Psoas muscle (tissue), 7 donors: ENCODE measurements at regions not wholly inside any gene's neighbourhood (a gene's known extent, or its start where the extent isn't known, plus 50 kb on each side); places are given as distances from the start of the nearest gene placed in this dataset.

Experiments
- ATAC-seq, 4 donors: fragments of 200-7000 bp; cut with Tn5 transposase; one replicate each; pipeline ENCODE4 v1.9.1; 2020; ENCODE audit warnings: moderate library complexity in 3 of 4, mild to moderate bottlenecking in 2 of 4
- DNase-seq, 2 donors: peaks; one replicate each; pipeline ENCODE4 v3.0.0-alpha.2; 2020
- H3K27ac ChIP-seq: fragments of 200-600 bp; one replicate; pipeline ENCODE4 v1.8.0; 2022
- H3K27me3 ChIP-seq, 3 donors: fragments of 200-600 bp in 1 of 3; one replicate each; pipeline versions ENCODE4 v1.6.1 to v1.8.0; 2013 to 2022; ENCODE audit warnings: low read length in 2 of 3, mild to moderate bottlenecking in 2 of 3, moderate library complexity in 1 of 3; ENCODE audit not compliant: insufficient read depth in 3 of 3
- H3K36me3 ChIP-seq, 2 donors: fragments of 200-600 bp in 1 of 2; one replicate each; pipeline versions ENCODE4 v1.6.1 to v1.8.0; 2013 to 2022; ENCODE audit warnings: low read depth in 1 of 2, mild to moderate bottlenecking in 1 of 2, moderate library complexity in 1 of 2; ENCODE audit not compliant: insufficient read depth in 1 of 2
- H3K4me1 ChIP-seq: fragments of 200-600 bp; one replicate; pipeline ENCODE4 v1.8.0; 2022
- H3K4me3 ChIP-seq: fragments of 200-600 bp; one replicate; pipeline ENCODE4 v1.8.0; 2022; ENCODE audit warnings: mild to moderate bottlenecking
- H3K9me3 ChIP-seq: fragments of 200-600 bp; one replicate; pipeline ENCODE4 v1.8.0; 2022
- WGBS, 3 donors: extraction: QIAGEN DNeasy Blood & Tissue Kit; methylation state at CpG; one replicate each; pipeline versions ENCODE4 v1.1.6 to v1.1.7; 2013; 5-methylcytosine and 5-hydroxymethylcytosine counted together
- intact Hi-C, 2 donors: fragments of 100-400 bp; cut with DNase I; formaldehyde crosslinking; loops; one replicate each; pipeline versions ENCODE4 v1.11.0 to v1.14.2; 2022
- TF ChIP-seq, protein P1 (sequence below): fragments of 200-600 bp; IDR thresholded peaks from one replicate; pipeline ENCODE4 v1.8.0; 2022; ENCODE audit warnings: antibody characterized with exemption
- donor health status: healthy with polysubstance abuse.
- donor health status: DM: no; HTN: no; CAD: no; lungs with moderate emphysema.
- donor health status: Bipolar disorder and iron deficiency.
- donor health status: healthy.
- donor health status: DM: yes; HTN: yes; CAD: no.
- donor health status: DM: no; HTN: no; CAD: no.
- donor health status: DM: yes; HTN: yes; CAD: no.

DNA sequence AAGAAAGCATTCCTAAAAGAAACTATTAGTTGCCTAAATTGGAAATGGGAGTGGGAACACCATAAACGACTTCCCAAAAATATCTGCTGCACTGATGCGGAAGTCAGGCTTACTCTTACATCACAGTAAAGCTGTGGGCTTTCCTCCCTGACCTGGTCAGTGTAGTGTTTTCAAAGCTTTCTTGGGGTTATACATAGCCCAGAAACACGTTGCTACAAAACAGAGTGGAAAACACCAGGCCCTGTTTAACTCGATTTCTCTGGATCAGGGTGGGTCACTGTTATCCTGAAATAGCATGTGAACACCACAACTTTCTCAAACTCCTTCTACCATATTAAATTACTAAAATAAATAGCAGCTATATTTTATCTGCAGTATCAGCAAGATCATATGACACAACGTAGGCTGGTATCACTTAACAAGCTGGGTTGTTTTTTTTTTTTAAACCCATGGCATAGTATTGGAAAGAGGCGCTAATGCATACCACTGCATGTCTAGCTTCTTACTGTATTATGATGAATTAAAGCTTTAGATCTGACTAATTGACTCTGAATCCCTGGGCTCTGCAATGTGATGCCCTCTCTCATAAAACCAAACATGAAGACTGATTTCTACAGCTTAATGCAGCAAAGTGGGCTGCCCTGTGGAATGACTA lies 184.6 kb downstream of the TGFB2 start:
- peak overlapping the region; percentile 30 for H3K27ac ChIP-seq
- H3K27me3 ChIP-seq, result no peaks in the 10 kb centered on the region
- no peak overlapping the region for H3K4me3 ChIP-seq
- no peaks in the 10 kb centered on the region for H3K36me3 ChIP-seq
- ATAC-seq (peak in 2 of 4 donors; percentile 38 to 46), DNase-seq (no peak)
- 33 to 48% (median 38%) methylated on average over 6 of the region's 6 CpGs for WGBS, 3 donors
- peaks cover 9% of the 10 kb centered on the region for H3K4me1 ChIP-seq
- intact Hi-C loops, result no loop called here
- TF ChIP-seq, protein P1, sequence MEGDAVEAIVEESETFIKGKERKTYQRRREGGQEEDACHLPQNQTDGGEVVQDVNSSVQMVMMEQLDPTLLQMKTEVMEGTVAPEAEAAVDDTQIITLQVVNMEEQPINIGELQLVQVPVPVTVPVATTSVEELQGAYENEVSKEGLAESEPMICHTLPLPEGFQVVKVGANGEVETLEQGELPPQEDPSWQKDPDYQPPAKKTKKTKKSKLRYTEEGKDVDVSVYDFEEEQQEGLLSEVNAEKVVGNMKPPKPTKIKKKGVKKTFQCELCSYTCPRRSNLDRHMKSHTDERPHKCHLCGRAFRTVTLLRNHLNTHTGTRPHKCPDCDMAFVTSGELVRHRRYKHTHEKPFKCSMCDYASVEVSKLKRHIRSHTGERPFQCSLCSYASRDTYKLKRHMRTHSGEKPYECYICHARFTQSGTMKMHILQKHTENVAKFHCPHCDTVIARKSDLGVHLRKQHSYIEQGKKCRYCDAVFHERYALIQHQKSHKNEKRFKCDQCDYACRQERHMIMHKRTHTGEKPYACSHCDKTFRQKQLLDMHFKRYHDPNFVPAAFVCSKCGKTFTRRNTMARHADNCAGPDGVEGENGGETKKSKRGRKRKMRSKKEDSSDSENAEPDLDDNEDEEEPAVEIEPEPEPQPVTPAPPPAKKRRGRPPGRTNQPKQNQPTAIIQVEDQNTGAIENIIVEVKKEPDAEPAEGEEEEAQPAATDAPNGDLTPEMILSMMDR, result no peak
- H3K9me3 ChIP-seq, result no peaks in the 10 kb centered on the region

DNA sequence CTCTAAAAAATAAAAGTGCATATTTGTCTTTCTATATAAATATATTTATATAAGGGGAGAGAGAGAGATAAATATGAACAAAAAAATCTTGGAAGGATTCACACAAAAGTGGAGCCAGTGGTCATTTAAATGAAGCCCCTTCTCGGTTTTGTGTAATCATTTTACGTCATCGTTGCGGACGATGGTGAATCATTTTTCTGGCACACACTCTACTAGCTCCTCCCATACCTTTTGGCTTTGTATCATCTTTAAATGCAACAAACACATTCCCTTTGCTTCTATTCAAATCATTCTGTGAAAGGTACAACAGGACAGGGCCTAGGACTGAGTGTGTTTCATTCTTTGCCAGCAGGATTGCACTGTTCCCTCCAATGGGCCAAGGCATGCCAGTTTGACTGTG lies 186.8 kb downstream of the TGFB2 start:
- Histone ChIP-seq H3K27ac (no peak overlapping the region), H3K27me3 (no peaks in the 10 kb centered on the region), H3K4me1 (peaks cover 7% of the 10 kb centered on the region), H3K4me3 (no peak overlapping the region), H3K36me3 (no peaks in the 10 kb centered on the region), H3K9me3 (no peaks in the 10 kb centered on the region)
- 86 to 90% (median 88%) methylated on average over 5 of the region's 5 CpGs for WGBS, 3 donors
- TF ChIP-seq, protein P1, result no peak
- ATAC-seq (no peak), DNase-seq (no peak)
- intact Hi-C loops, result no loop called here

DNA sequence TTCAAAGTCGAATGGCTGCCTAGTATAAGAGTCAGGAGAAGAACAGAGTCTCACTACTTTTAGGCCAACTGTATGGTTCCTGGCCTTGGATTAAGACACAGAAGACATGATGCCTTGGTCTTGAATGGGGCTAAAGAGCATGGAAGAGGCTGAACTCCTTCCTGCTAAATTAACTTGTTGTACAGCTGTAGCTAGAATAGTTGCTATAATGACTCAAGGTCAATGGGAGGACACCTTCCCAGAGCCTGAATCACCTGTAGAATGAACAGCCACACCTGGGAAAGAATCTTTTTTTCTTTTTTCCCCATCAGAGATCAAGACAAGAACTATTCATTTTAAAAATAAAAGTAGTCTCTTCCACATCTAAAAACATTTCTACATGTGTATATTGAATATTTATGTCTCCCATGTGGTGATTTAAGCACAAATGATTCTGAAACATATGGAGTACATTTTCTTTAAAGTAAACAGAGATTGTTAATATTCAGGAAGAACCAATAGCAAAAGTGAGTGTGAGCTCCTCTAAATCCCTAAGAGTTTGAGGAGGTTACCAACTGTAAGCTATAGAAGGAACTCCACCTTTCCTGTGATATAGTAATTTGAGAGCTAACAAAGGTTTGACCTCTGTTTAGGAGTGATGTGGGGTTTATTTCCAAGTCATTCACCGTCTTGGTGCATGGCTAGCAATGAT lies 191.3 kb downstream of the TGFB2 start:
- TF ChIP-seq, protein P1, result no peak
- Histone ChIP-seq H3K27ac (no peak overlapping the region), H3K27me3 (no peaks in the 10 kb centered on the region), H3K36me3 (no peaks in the 10 kb centered on the region), H3K9me3 (no peaks in the 10 kb centered on the region), H3K4me1 (no peaks in the 10 kb centered on the region), H3K4me3 (no peak overlapping the region)
- ATAC-seq, result no peak
- 51 to 68% (median 55%) methylated on average over 2 of the region's 2 CpGs for WGBS, 3 donors
- no peak for DNase-seq
- intact Hi-C loops, result no loop called here

DNA sequence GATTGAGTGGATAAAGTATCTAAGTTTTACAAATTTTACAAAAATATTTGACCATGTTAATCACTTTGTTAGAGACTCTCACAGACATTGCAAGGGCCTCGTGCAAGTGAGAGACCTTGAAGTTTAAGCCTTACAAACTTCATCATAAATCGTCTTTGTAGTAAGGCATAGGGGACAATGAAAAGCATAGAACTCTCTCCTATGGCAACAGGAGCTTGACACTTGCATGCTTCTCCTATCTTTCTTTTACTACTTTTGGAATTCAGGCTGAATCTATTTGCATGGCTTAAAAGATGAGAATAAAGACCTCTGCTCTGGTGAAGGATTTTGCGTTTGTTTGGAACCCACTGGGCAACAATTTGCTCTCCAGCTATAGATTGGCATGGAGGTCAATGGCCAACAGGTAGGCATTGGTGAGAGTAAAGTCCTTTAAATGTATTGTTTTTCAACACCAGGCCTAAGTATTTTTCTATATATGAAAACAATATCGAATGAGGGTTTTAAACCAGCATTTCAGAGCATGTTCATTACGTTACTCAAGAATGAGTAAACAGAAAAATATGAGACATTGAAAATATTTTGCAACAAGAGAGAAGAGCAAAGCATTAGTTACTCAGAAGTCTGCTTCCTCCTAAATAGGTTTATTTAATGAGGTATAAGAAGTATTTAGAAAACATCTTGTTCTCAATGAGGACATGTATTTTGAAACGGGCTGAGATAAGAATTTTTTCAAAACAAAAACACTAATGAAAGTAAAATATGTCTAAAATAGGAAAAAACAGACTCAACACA lies 192.2 kb downstream of the TGFB2 start:
- no peak for DNase-seq
- no peaks in the 10 kb centered on the region for H3K36me3 ChIP-seq
- H3K27ac ChIP-seq, result no peak overlapping the region
- H3K27me3 ChIP-seq, result no peaks in the 10 kb centered on the region
- WGBS, 3 donors, result 84 to 88% (median 85%) methylated on average over 6 of the region's 6 CpGs
- intact Hi-C loops, result no loop called here
- no peak for ATAC-seq
- TF ChIP-seq, protein P1, result no peak
- H3K4me3 ChIP-seq, result no peak overlapping the region
- no peaks in the 10 kb centered on the region for H3K4me1 ChIP-seq
- no peaks in the 10 kb centered on the region for H3K9me3 ChIP-seq
